ENCODE measurements at regions not wholly inside any gene's neighbourhood (a gene's known extent, or its start where the extent isn't known, plus 50 kb on each side); places are given as distances from the start of the nearest gene placed in this dataset.

DNA sequence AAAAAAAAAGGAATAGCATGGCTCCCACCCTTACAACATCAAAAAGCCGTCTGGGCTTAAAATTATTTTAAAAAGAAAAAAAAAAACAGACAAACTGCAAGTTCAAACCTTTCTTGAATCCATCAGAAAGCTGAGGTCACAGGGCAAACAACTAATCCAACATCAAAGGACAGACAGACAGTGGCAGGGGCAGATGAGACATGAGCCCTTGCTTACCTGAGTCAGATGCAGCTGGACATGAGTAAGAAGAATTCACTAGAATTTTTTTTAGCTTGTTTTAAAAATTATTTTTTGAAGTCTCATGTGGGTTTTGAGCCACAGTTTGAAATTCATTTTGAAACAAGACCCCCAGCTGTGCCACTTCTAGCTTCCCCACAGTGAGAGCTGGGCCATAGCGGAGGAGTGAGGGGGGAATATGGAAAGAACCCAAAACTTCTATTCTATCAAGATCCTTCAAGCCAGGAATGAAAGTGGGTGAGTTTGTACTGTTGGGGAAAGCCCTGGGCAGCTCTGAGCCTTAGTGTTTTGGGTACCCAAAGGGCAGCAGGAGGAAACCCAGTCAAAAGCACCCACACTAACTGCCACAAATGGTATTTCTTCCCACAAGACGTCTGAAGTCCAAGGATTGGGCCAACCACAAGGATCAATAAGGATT lies 111.4 kb downstream of the ATXN3L start:
- TF ChIP-seq ZFX (IDR thresholded peaks at IDR 0.05), result no peak
- TF ChIP-seq, protein P1, sequence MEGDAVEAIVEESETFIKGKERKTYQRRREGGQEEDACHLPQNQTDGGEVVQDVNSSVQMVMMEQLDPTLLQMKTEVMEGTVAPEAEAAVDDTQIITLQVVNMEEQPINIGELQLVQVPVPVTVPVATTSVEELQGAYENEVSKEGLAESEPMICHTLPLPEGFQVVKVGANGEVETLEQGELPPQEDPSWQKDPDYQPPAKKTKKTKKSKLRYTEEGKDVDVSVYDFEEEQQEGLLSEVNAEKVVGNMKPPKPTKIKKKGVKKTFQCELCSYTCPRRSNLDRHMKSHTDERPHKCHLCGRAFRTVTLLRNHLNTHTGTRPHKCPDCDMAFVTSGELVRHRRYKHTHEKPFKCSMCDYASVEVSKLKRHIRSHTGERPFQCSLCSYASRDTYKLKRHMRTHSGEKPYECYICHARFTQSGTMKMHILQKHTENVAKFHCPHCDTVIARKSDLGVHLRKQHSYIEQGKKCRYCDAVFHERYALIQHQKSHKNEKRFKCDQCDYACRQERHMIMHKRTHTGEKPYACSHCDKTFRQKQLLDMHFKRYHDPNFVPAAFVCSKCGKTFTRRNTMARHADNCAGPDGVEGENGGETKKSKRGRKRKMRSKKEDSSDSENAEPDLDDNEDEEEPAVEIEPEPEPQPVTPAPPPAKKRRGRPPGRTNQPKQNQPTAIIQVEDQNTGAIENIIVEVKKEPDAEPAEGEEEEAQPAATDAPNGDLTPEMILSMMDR (conservative IDR thresholded peaks at IDR 0.05), result no peak
- no peak overlapping the region for H3K27ac ChIP-seq

DNA sequence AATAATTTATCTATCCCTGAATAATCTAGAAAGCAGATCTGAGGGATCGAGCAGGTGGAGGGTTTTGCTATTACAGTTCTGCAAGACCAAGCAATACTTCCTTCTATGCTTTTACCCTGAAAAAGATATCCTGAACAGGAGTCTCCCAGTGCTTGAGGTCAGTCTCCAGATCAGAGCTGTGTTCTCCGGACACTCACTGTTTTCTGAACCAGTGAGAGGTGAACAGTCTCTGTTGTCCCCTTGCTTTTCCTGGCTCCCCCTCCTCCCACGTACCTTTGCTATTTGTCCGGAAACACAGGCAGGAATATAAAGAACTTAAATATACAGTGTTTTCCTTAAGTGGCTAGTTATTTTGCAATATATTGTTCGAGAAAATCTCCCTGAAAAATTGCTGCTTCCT lies 116.6 kb downstream of the ATXN3L start:
- no peak overlapping the region for H3K27ac ChIP-seq
- TF ChIP-seq, protein P1 (conservative IDR thresholded peaks at IDR 0.05), result no peak
- no peak for TF ChIP-seq ZFX (IDR thresholded peaks at IDR 0.05)

GRCh38 chrX:13201605-13202219 lies 118.1 kb downstream of the ATXN3L start:
- H3K27ac ChIP-seq, result no peak overlapping the region
- TF ChIP-seq, protein P1 (conservative IDR thresholded peaks at IDR 0.05), result no peak
- no peak for TF ChIP-seq ZFX (IDR thresholded peaks at IDR 0.05)

- no peak overlapping the region for H3K27ac ChIP-seq
These were observed 119.5 kb downstream of the ATXN3L start for GRCh38 chrX:13200398-13200797.

DNA sequence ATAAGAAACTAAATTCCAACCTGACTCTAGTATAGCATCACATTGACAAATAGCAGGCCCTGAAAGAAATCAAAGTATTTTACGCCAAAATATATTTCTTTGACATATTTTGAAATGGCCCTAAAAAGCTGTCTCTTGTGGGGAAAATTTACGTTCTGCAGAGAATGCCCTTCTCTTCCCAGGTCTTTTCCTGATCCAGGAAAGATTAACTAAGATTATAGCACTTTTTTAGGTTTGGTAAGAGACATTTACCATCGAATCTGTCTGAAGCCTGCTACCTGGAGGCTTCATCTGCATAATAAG lies 121.1 kb downstream of the ATXN3L start:
- no peak overlapping the region for H3K27ac ChIP-seq
- TF ChIP-seq ZFX (IDR thresholded peaks at IDR 0.05), result no peak
- TF ChIP-seq, protein P1 (conservative IDR thresholded peaks at IDR 0.05), result no peak

More at GRCh38 chrX:13200398-13200797, 119.5 kb downstream of the ATXN3L start:
- TF ChIP-seq ZFX (IDR thresholded peaks at IDR 0.05), result no peak
- TF ChIP-seq, protein P1 (conservative IDR thresholded peaks at IDR 0.05), result no peak

- H3K27ac ChIP-seq, result no peak overlapping the region
- TF ChIP-seq, protein P1 (conservative IDR thresholded peaks at IDR 0.05), result no peak
- no peak for TF ChIP-seq ZFX (IDR thresholded peaks at IDR 0.05)
These were observed 121.6 kb downstream of the ATXN3L start for GRCh38 chrX:13198056-13198761.

- no peak overlapping the region for H3K27ac ChIP-seq
- no peak for TF ChIP-seq ZFX (IDR thresholded peaks at IDR 0.05)
- TF ChIP-seq, protein P1 (conservative IDR thresholded peaks at IDR 0.05), result no peak
These were observed 123.1 kb downstream of the ATXN3L start for GRCh38 chrX:13196782-13197181.
